Naive thymus-derived CD4-positive, alpha-beta T cell (primary cell): ENCODE measurements at regions not wholly inside any gene's neighbourhood (a gene's known extent, or its start where the extent isn't known, plus 50 kb on each side); places are given as distances from the start of the nearest gene placed in this dataset.

Experiments
- ATAC-seq: fragments of 150-1000 bp; cut with Tn5 transposase; 2 replicates; pipeline ENCODE4 v1.10.0; 2021; ENCODE audit warnings: mild to moderate bottlenecking, moderate library complexity
- CTCF ChIA-PET: fragments of 350-600 bp; sonication (Branson Sonifier 250); formaldehyde crosslinking; loops from one replicate; lab custom pipeline; 2021; ENCODE audit warnings: antibody characterized with exemption; lab: Charles Lee
- POLR2A ChIA-PET: fragments of 350-600 bp; sonication (Branson Sonifier 250); formaldehyde crosslinking; loops from one replicate; lab custom pipeline; 2021; ENCODE audit warnings: antibody characterized with exemption, inconsistent platforms; lab: Charles Lee
- DNase-seq, 9 donors: peaks; one replicate each; pipeline versions ENCODE4 v3.0.0 to v3.0.0-alpha.2; 2020 to 2022; ENCODE audit warnings: mixed read lengths in 1 of 9
- H3K27ac ChIP-seq: one replicate; pipeline ENCODE4 v1.7.0; 2013; ENCODE audit warnings: mild to moderate bottlenecking, low read depth, low read length, moderate library complexity
- H3K27me3 ChIP-seq, 2 donors: one replicate each; pipeline ENCODE4 v1.7.0; 2013; ENCODE audit warnings: low read length in 2 of 2, mild to moderate bottlenecking in 2 of 2, moderate library complexity in 2 of 2; ENCODE audit not compliant: control insufficient read depth in 2 of 2, insufficient read depth in 2 of 2
- H3K36me3 ChIP-seq, 3 experiments: 1 replicate in 2 of 3; 2 replicates in 1 of 3; pipeline ENCODE4 v1.7.0; 2013; ENCODE audit warnings: low read length in 3 of 3, mild to moderate bottlenecking in 3 of 3, moderate library complexity in 1 of 3; ENCODE audit not compliant: insufficient read depth in 3 of 3, control insufficient read depth in 2 of 3
- H3K4me1 ChIP-seq, 2 donors: one replicate each; pipeline ENCODE4 v1.7.0; 2013; ENCODE audit warnings: low read length in 2 of 2, mild to moderate bottlenecking in 2 of 2, moderate library complexity in 1 of 2; ENCODE audit not compliant: control insufficient read depth in 2 of 2, insufficient read depth in 2 of 2
- H3K4me3 ChIP-seq: 2 replicates; pipeline ENCODE4 v1.7.0; 2013; ENCODE audit warnings: mild to moderate bottlenecking, low read length
- H3K9me3 ChIP-seq, 3 experiments: 1 replicate in 2 of 3; 2 replicates in 1 of 3; pipeline ENCODE4 v1.7.0; 2013; ENCODE audit warnings: low read length in 3 of 3; ENCODE audit not compliant: control insufficient read depth in 2 of 3
- H3K27ac Mint-ChIP-seq, 9 donors: one replicate each; pipeline ENCODE4 v1.8.0; 2020 to 2022; ENCODE audit warnings: mixed read lengths in 9 of 9, mild to moderate bottlenecking in 8 of 9, moderate library complexity in 5 of 9, inconsistent platforms in 2 of 9
- H3K27me3 Mint-ChIP-seq, 5 donors: one replicate each; pipeline ENCODE4 v1.8.0; 2021 to 2022; ENCODE audit warnings: mixed read lengths in 5 of 5, mild to moderate bottlenecking in 1 of 5
- H3K36me3 Mint-ChIP-seq, 5 donors: one replicate each; pipeline ENCODE4 v1.8.0; 2020 to 2022; ENCODE audit warnings: mixed read lengths in 5 of 5, mild to moderate bottlenecking in 3 of 5, inconsistent platforms in 1 of 5
- H3K4me1 Mint-ChIP-seq, 7 donors: one replicate each; pipeline ENCODE4 v1.8.0; 2020 to 2022; ENCODE audit warnings: mixed read lengths in 7 of 7, mild to moderate bottlenecking in 3 of 7, inconsistent platforms in 1 of 7
- H3K4me3 Mint-ChIP-seq, 10 donors: one replicate each; pipeline ENCODE4 v1.8.0; 2020 to 2022; ENCODE audit warnings: mild to moderate bottlenecking in 10 of 10, mixed read lengths in 10 of 10, moderate library complexity in 6 of 10, inconsistent platforms in 2 of 10
- H3K9me3 Mint-ChIP-seq, 11 donors: one replicate each; pipeline ENCODE4 v1.8.0; 2020 to 2022; ENCODE audit warnings: mixed read lengths in 11 of 11, mild to moderate bottlenecking in 4 of 11, inconsistent platforms in 1 of 11, moderate library complexity in 1 of 11
- intact Hi-C, 2 donors: fragments of 100-400 bp; cut with micrococcal nuclease; formaldehyde crosslinking; loops; one replicate each; pipeline ENCODE4 v1.15.1; 2023

DNA sequence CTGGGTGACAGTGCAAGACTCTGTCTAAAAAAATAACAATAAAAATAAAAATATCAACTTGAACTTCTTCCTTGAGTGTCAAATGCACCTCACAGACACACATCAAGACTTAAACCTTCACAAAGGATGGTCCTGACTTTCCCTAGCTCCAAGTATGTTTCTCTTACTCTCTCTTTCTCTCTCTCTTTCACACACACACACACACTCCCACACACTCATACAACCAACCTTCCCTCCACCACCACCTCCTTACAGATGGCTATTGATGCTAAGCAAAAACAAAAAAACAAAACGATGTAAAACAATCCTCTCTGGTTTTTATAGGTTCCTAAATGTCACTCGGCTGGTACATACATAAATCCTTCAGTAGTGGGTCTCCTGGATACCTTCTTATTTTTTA, 67.4 kb upstream of the ACVR2A start:
- peaks cover 0 to 1% (median 0%) of the 10 kb centered on the region in 7 donors for H3K4me1 Mint-ChIP-seq
- Histone ChIP-seq H3K36me3 (no peaks in the 10 kb centered on the region), H3K9me3 (no peaks in the 10 kb centered on the region), H3K27me3 (no peaks in the 10 kb centered on the region), H3K27ac (no peak overlapping the region), H3K4me3 (no peak overlapping the region), H3K4me1 (no peaks in the 10 kb centered on the region)
- H3K27me3 Mint-ChIP-seq, result peaks cover 0 to 5% (median 0%) of the 10 kb centered on the region in 5 donors
- no peak for ATAC-seq
- no peak overlapping the region for H3K4me3 Mint-ChIP-seq
- H3K36me3 Mint-ChIP-seq, result no peaks in the 10 kb centered on the region
- CTCF ChIA-PET, result no interaction called here
- intact Hi-C loops, result no loop called here
- H3K9me3 Mint-ChIP-seq, result peaks cover 0 to 4% (median 0%) of the 10 kb centered on the region in 11 donors
- no peak overlapping the region for H3K27ac Mint-ChIP-seq
- POLR2A ChIA-PET, result interaction anchor here (1.2 kb wide), 1 partner anchor 347 kb away, joined by 3 read pairs; no protein-coding TSS in a partner anchor
- no peak for DNase-seq

GRCh38 chr2:147774805-147775204, 70.0 kb upstream of the ACVR2A start:
- intact Hi-C loops, result no loop called here

DNA sequence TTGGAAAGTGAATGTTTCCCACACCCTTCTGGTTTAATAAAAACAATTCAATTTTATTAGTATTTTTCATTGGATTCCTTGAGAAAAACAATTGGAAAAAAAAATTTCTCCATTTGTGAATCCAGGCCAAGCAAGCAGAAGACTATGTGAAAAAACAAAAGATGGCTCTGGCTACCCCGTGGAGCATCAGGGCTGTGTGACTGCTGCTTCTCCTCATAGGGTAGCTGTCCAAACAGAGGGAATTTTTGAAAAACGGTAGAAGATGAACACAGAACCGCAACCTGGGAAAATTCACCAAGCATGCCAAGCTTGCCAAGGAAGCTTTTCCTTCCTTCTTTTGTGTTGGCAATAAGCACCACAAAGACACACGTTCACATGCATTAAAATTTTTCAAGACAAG, 71.3 kb upstream of the ACVR2A start:
- POLR2A ChIA-PET, result no interaction called here

More at GRCh38 chr2:147774805-147775204, 70.0 kb upstream of the ACVR2A start:
- no peaks in the 10 kb centered on the region for H3K9me3 ChIP-seq
- DNase-seq (no peak), ATAC-seq (no peak)
- H3K36me3 ChIP-seq, result no peaks in the 10 kb centered on the region
- Mint-ChIP-seq H3K27ac (no peak overlapping the region), H3K4me1 (peaks cover 0 to 1% (median 0%) of the 10 kb centered on the region in 7 donors), H3K9me3 (peaks cover 0 to 4% (median 0%) of the 10 kb centered on the region in 11 donors), H3K4me3 (no peak overlapping the region), H3K36me3 (no peaks in the 10 kb centered on the region), H3K27me3 (peaks cover 0 to 5% (median 0%) of the 10 kb centered on the region in 5 donors)
- H3K4me3 ChIP-seq, result no peak overlapping the region
- no peaks in the 10 kb centered on the region for H3K27me3 ChIP-seq
- no peak overlapping the region for H3K27ac ChIP-seq
- ChIA-PET POLR2A (no interaction called here), CTCF (no interaction called here)
- no peaks in the 10 kb centered on the region for H3K4me1 ChIP-seq

GRCh38 chr2:147772781-147773180, 72.0 kb upstream of the ACVR2A start:
- peaks cover 0 to 8% (median 0%) of the 10 kb centered on the region in 5 donors for H3K27me3 Mint-ChIP-seq
- H3K9me3 ChIP-seq, result no peaks in the 10 kb centered on the region

More for the DNA sequence above, 71.3 kb upstream of the ACVR2A start:
- Histone ChIP-seq H3K27ac (no peak overlapping the region), H3K4me3 (no peak overlapping the region), H3K9me3 (no peaks in the 10 kb centered on the region), H3K36me3 (no peaks in the 10 kb centered on the region), H3K4me1 (no peaks in the 10 kb centered on the region), H3K27me3 (no peaks in the 10 kb centered on the region)
- H3K9me3 Mint-ChIP-seq, result peaks cover 0 to 4% (median 0%) of the 10 kb centered on the region in 11 donors
- no peaks in the 10 kb centered on the region for H3K36me3 Mint-ChIP-seq
- H3K4me3 Mint-ChIP-seq, result no peak overlapping the region
- peaks cover 0 to 1% (median 0%) of the 10 kb centered on the region in 7 donors for H3K4me1 Mint-ChIP-seq
- no peak for DNase-seq
- intact Hi-C loops, result no loop called here
- H3K27me3 Mint-ChIP-seq, result peaks cover 0 to 8% (median 0%) of the 10 kb centered on the region in 5 donors
- H3K27ac Mint-ChIP-seq, result no peak overlapping the region
- CTCF ChIA-PET, result no interaction called here
- ATAC-seq, result no peak

DNA sequence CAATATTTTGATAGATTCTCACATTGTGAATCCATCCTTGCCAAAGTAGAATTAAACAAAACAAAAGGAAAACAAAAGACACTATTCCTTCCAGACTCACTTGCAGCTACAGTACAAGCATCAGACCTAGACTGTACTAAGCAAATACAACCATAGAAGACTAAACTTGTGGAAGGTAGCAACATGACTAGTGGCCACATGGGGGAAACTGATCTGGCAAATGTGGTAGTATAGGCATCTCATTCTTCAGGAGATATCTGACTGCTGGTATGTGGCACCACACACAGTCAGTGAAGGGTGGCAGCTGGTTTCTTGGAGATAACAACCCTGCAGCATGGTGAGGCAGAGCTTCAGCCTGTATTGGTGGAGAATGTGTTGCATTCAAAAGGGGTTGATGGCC, 81.0 kb upstream of the ACVR2A start:
- CTCF ChIA-PET, result no interaction called here
- no peaks in the 10 kb centered on the region for H3K4me1 Mint-ChIP-seq
- peaks cover 0 to 4% (median 0%) of the 10 kb centered on the region in 5 donors for H3K36me3 Mint-ChIP-seq
- Histone ChIP-seq H3K36me3 (no peaks in the 10 kb centered on the region), H3K4me3 (no peak overlapping the region), H3K4me1 (no peaks in the 10 kb centered on the region), H3K27me3 (no peaks in the 10 kb centered on the region), H3K9me3 (no peaks in the 10 kb centered on the region), H3K27ac (no peak overlapping the region)
- ATAC-seq, result no peak
- no peak overlapping the region for H3K4me3 Mint-ChIP-seq
- peaks cover 0 to 7% (median 3%) of the 10 kb centered on the region in 11 donors for H3K9me3 Mint-ChIP-seq
- H3K27ac Mint-ChIP-seq, result no peak overlapping the region
- POLR2A ChIA-PET, result no interaction called here
- intact Hi-C loops, result no loop called here
- H3K27me3 Mint-ChIP-seq, result peaks cover 0 to 5% (median 0%) of the 10 kb centered on the region in 5 donors
- DNase-seq, result no peak

More at GRCh38 chr2:147772781-147773180, 72.0 kb upstream of the ACVR2A start:
- Mint-ChIP-seq H3K4me3 (no peak overlapping the region), H3K36me3 (no peaks in the 10 kb centered on the region), H3K27ac (no peak overlapping the region), H3K9me3 (peaks cover 0 to 4% (median 0%) of the 10 kb centered on the region in 11 donors), H3K4me1 (peaks cover 0 to 1% (median 0%) of the 10 kb centered on the region in 7 donors)
- Histone ChIP-seq H3K36me3 (no peaks in the 10 kb centered on the region), H3K27me3 (no peaks in the 10 kb centered on the region), H3K27ac (no peak overlapping the region), H3K4me3 (no peak overlapping the region), H3K4me1 (no peaks in the 10 kb centered on the region)
- ATAC-seq (no peak), DNase-seq (no peak)
- ChIA-PET CTCF (no interaction called here), POLR2A (no interaction called here)
- intact Hi-C loops, result no loop called here

GRCh38 chr2:147760984-147761383, 83.8 kb upstream of the ACVR2A start:
- Mint-ChIP-seq H3K27ac (no peak overlapping the region), H3K36me3 (peaks cover 0 to 3% (median 0%) of the 10 kb centered on the region in 5 donors), H3K27me3 (peaks cover 0 to 5% (median 0%) of the 10 kb centered on the region in 5 donors), H3K9me3 (peaks cover 0 to 6% (median 0%) of the 10 kb centered on the region in 11 donors), H3K4me1 (no peaks in the 10 kb centered on the region), H3K4me3 (no peak overlapping the region)
- ChIA-PET CTCF (no interaction called here), POLR2A (no interaction called here)
- Histone ChIP-seq H3K36me3 (no peaks in the 10 kb centered on the region), H3K27me3 (no peaks in the 10 kb centered on the region), H3K4me3 (no peak overlapping the region), H3K4me1 (no peaks in the 10 kb centered on the region), H3K27ac (no peak overlapping the region), H3K9me3 (no peaks in the 10 kb centered on the region)
- ATAC-seq (no peak), DNase-seq (no peak)
- intact Hi-C loops, result no loop called here

DNA sequence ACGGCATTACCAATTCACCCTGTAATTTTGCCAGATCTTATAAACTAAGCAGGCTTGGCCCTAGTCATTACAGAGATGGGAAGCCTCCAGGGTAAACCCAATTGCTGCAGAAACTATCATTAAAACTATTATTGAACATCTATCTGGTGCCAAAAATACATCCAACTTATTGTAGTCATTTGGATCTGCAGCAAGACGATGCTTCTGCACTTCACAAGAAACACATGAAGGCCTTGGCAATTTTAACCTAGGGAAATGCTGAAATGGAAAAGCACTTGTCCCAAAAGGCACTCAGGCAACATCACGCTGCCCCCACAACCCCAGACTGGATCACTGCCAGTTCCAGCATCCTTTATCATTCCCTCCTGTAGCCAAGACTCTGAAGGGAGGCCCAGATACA, 85.3 kb upstream of the ACVR2A start:
- no peaks in the 10 kb centered on the region for H3K4me1 ChIP-seq
- no peak overlapping the region for H3K27ac ChIP-seq
- H3K27ac Mint-ChIP-seq, result no peak overlapping the region
- DNase-seq (no peak), ATAC-seq (no peak)
- peaks cover 0 to 3% (median 0%) of the 10 kb centered on the region in 5 donors for H3K36me3 Mint-ChIP-seq
- H3K9me3 Mint-ChIP-seq, result peaks cover 0 to 3% (median 0%) of the 10 kb centered on the region in 11 donors
- no peak overlapping the region for H3K4me3 Mint-ChIP-seq
- no peaks in the 10 kb centered on the region for H3K4me1 Mint-ChIP-seq
- intact Hi-C loops, result no loop called here
- H3K27me3 ChIP-seq, result no peaks in the 10 kb centered on the region
- peaks cover 0 to 4% (median 0%) of the 10 kb centered on the region in 5 donors for H3K27me3 Mint-ChIP-seq
- no peak overlapping the region for H3K4me3 ChIP-seq
- ChIA-PET POLR2A (no interaction called here), CTCF (no interaction called here)
- no peaks in the 10 kb centered on the region for H3K36me3 ChIP-seq
- no peaks in the 10 kb centered on the region for H3K9me3 ChIP-seq
